ENCODE measurements at regions not wholly inside any gene's neighbourhood (a gene's known extent, or its start where the extent isn't known, plus 50 kb on each side); places are given as distances from the start of the nearest gene placed in this dataset.

GRCh38 chr10:128927497-128928161 is 539.4 kb upstream of the MGMT start:
- in situ Hi-C loops (cut with HindIII; ENCODE audit: extremely low pct_ligation_motif_present, low pct_unique_long_range_greater_than_20kb) (no loop called here), intact Hi-C loops (cut with micrococcal nuclease; ENCODE audit: unreplicated experiment) (no loop called here)
- no peak for ATAC-seq
- no peaks in the 10 kb centered on the region for H4K20me1 ChIP-seq (ENCODE audit: insufficient read depth, low read length)
- H3K27ac ChIP-seq (ENCODE audit: extremely low read length, insufficient read depth, low read length), result no peak overlapping the region
- H3K36me3 ChIP-seq (replicated peaks in 1 of 2; ENCODE audit: control insufficient read depth in 1 of 2, insufficient read depth in 2 of 2, low read length in 2 of 2), result no peaks in the 10 kb centered on the region
- peaks cover 0 to 9% of the 10 kb centered on the region in 2 experiments; a peak in 1 of 5 replicates for H3K27me3 ChIP-seq (ENCODE audit: control insufficient read depth in 1 of 2, insufficient read depth in 2 of 2, low read length in 2 of 2)
- H2AFZ ChIP-seq (ENCODE audit: low read length), result no peak overlapping the region
- POLR2A ChIA-PET, result no interaction called here
- no peak overlapping the region for H3K4me3 ChIP-seq (replicated peaks in 1 of 3; ENCODE audit: insufficient read depth in 1 of 3, low read depth in 2 of 3, low read length in 3 of 3)
- 26% methylated on average over 20 of the region's 20 CpGs for WGBS (ENCODE audit: low lambda C conversion rate)
- TF ChIP-seq ZKSCAN8 (CRISPR knock-in tag; IDR thresholded peaks at IDR 0.05; ENCODE audit: borderline replicate concordance) (no peak), CEBPB (IDR thresholded peaks at IDR 0.05; ENCODE audit: borderline replicate concordance, low read depth, low read length) (peak; percentile 81), HDAC1 (CRISPR knock-in tag; IDR thresholded peaks at IDR 0.05) (no peak), HMGA1 (CRISPR knock-in tag; conservative IDR thresholded peaks at IDR 0.05) (no peak)
- H3K4me1 ChIP-seq (ENCODE audit: insufficient read depth, low read length), result no peaks in the 10 kb centered on the region
- FAIRE-seq, result no peak
- H3K79me2 ChIP-seq (ENCODE audit: insufficient read depth, low read length), result no peaks in the 10 kb centered on the region
- no peak for DNase-seq (ENCODE audit: low spot score)
- H3K9ac ChIP-seq (ENCODE audit: insufficient read depth, low read depth, low read length), result no peak overlapping the region
- no TSS peak for BruUV-seq (replicated peaks)
- H3K4me2 ChIP-seq (ENCODE audit: low read depth, low read length), result no peak overlapping the region
- CTCF ChIA-PET (ENCODE audit: low intra/inter-chr PET ratio, low total read pairs), result no interaction called here
- peaks cover 15% of the 10 kb centered on the region; the same call in 1 of the 2 replicates for H3K9me3 ChIP-seq (ENCODE audit: low read length)

GRCh38 chr10:128928231-128928836 is 538.7 kb upstream of the MGMT start:
- in situ Hi-C loops (cut with HindIII; ENCODE audit: extremely low pct_ligation_motif_present, low pct_unique_long_range_greater_than_20kb) (no loop called here), intact Hi-C loops (cut with micrococcal nuclease; ENCODE audit: unreplicated experiment) (no loop called here)
- ChIA-PET POLR2A (no interaction called here), CTCF (ENCODE audit: low intra/inter-chr PET ratio, low total read pairs) (no interaction called here)
- DNase-seq (ENCODE audit: low spot score) (no peak), FAIRE-seq (no peak), ATAC-seq (no peak)
- H3K27ac ChIP-seq (ENCODE audit: extremely low read length, insufficient read depth, low read length), result no peak overlapping the region
- no peaks in the 10 kb centered on the region for H3K79me2 ChIP-seq (ENCODE audit: insufficient read depth, low read length)
- peaks cover 15% of the 10 kb centered on the region; the same call in 1 of the 2 replicates for H3K9me3 ChIP-seq (ENCODE audit: low read length)
- peaks cover 0 to 15% of the 10 kb centered on the region in 2 experiments; a peak in 1 of 5 replicates for H3K27me3 ChIP-seq (ENCODE audit: control insufficient read depth in 1 of 2, insufficient read depth in 2 of 2, low read length in 2 of 2)
- H4K20me1 ChIP-seq (ENCODE audit: insufficient read depth, low read length), result no peaks in the 10 kb centered on the region
- H3K9ac ChIP-seq (ENCODE audit: insufficient read depth, low read depth, low read length), result no peak overlapping the region
- H3K4me2 ChIP-seq (ENCODE audit: low read depth, low read length), result no peak overlapping the region
- H3K4me1 ChIP-seq (ENCODE audit: insufficient read depth, low read length), result no peaks in the 10 kb centered on the region
- no peaks in the 10 kb centered on the region for H3K36me3 ChIP-seq (replicated peaks in 1 of 2; ENCODE audit: control insufficient read depth in 1 of 2, insufficient read depth in 2 of 2, low read length in 2 of 2)
- WGBS (ENCODE audit: low lambda C conversion rate), result 48% methylated on average over 12 of the region's 33 CpGs
- no peak overlapping the region for H2AFZ ChIP-seq (ENCODE audit: low read length)
- no peak overlapping the region for H3K4me3 ChIP-seq (replicated peaks in 1 of 3; ENCODE audit: insufficient read depth in 1 of 3, low read depth in 2 of 3, low read length in 3 of 3)
- BruUV-seq (replicated peaks), result no TSS peak
- TF ChIP-seq ZNF205 (CRISPR knock-in tag; IDR thresholded peaks at IDR 0.05) (no peak), ZNF780A (CRISPR knock-in tag; IDR thresholded peaks at IDR 0.05) (no peak), UBTF (CRISPR knock-in tag; IDR thresholded peaks at IDR 0.05) (no peak), TCF12 (IDR thresholded peaks at IDR 0.05) (no peak), TCF12 (CRISPR knock-in tag; IDR thresholded peaks at IDR 0.05) (no peak), ZNF547 (CRISPR knock-in tag; IDR thresholded peaks at IDR 0.05) (no peak), MTA1 (CRISPR knock-in tag; IDR thresholded peaks at IDR 0.05; ENCODE audit: borderline replicate concordance) (no peak), SMC3 (IDR thresholded peaks at IDR 0.05; ENCODE audit: low read length) (no peak), ZBTB46 (CRISPR knock-in tag; IDR thresholded peaks at IDR 0.05; ENCODE audit: borderline replicate concordance) (no peak), SIX4 (CRISPR knock-in tag; IDR thresholded peaks at IDR 0.05) (no peak), ARNT (IDR thresholded peaks at IDR 0.05) (no peak)

Measured in HepG2 (cell line).